SK-N-SH (cell line): ENCODE measurements at regions not wholly inside any gene's neighbourhood (a gene's known extent, or its start where the extent isn't known, plus 50 kb on each side); places are given as distances from the start of the nearest gene placed in this dataset.

ENCODE experiments used
- CTCF ChIA-PET: fragments of 300-600, 350-600 bp; formaldehyde crosslinking; extraction: SDS; loops from one replicate; lab custom pipeline; 2021; lab: Yijun Ruan, JAX
- POLR2A ChIA-PET: fragments of 350-600 bp; sonication (Branson Sonifier 250); formaldehyde crosslinking; extraction: SDS; loops from one replicate; lab custom pipeline; 2020; ENCODE audit warnings: antibody characterized with exemption, inconsistent platforms; lab: Yijun Ruan, JAX
- DNase-seq: peaks from one replicate; pipeline ENCODE4 v3.0.0; 2012
- H2AFZ ChIP-seq: fragments of 200-600 bp; sonication (generic); 2 replicates; pipeline ENCODE4 v1.8.1; 2016; ENCODE audit warnings: antibody characterized with exemption, mild to moderate bottlenecking, low read depth
- H3F3A ChIP-seq: fragments of 200-600 bp; sonication (generic); replicated peaks from 2 replicates; pipeline ENCODE3; 2016; ENCODE audit warnings: antibody characterized with exemption, mild to moderate bottlenecking; ENCODE audit not compliant: insufficient read depth
- H3K27ac ChIP-seq, 2 experiments: fragments of 200-500 bp in 1 of 2; fragments of 200-600 bp in 1 of 2; sonication (Bioruptor generic) in 1 of 2; sonication (generic), shearing (Covaris generic) in 1 of 2; 2 replicates each; pipeline versions ENCODE4 v1.5.1 to v1.6.1; 2014 to 2016; ENCODE audit warnings: low read depth in 2 of 2, inconsistent platforms in 1 of 2, low read length in 1 of 2, mild to moderate bottlenecking in 1 of 2, mixed read lengths in 1 of 2
- H3K27me3 ChIP-seq: fragments of 200-600 bp; sonication (generic), shearing (Covaris generic); 2 replicates; pipeline ENCODE4 v1.6.1; 2016; ENCODE audit warnings: mixed run types; ENCODE audit not compliant: insufficient read depth
- H3K36me3 ChIP-seq, 2 experiments: fragments of 200-500 bp in 1 of 2; fragments of 200-600 bp in 1 of 2; sonication (Bioruptor generic) in 1 of 2; sonication (generic) in 1 of 2; replicated peaks in 1 of 2; 2 replicates each; pipeline versions ENCODE3 to v1.5.1; 2014 to 2016; ENCODE audit warnings: low read length in 1 of 2, mild to moderate bottlenecking in 1 of 2; ENCODE audit not compliant: insufficient read depth in 2 of 2, control insufficient read depth in 1 of 2
- H3K4me1 ChIP-seq, 2 experiments: fragments of 200-500 bp in 1 of 2; fragments of 200-600 bp in 1 of 2; sonication (Bioruptor generic) in 1 of 2; sonication (generic), shearing (Covaris generic) in 1 of 2; 2 replicates each; pipeline versions ENCODE4 v1.5.1 to v1.6.1; 2014 to 2016; ENCODE audit warnings: low read depth in 1 of 2, low read length in 1 of 2, mixed run types in 1 of 2; ENCODE audit not compliant: insufficient read depth in 2 of 2, control insufficient read depth in 1 of 2
- H3K4me2 ChIP-seq: fragments of 200-600 bp; sonication (generic), shearing (Covaris generic); 2 replicates; pipeline ENCODE4 v1.6.1; 2017; ENCODE audit warnings: mixed run types
- H3K4me3 ChIP-seq, 2 experiments: fragments of 200-500 bp in 1 of 2; fragments of 200-600 bp in 1 of 2; sonication (Bioruptor generic) in 1 of 2; sonication (generic), shearing (Covaris generic) in 1 of 2; 2 replicates each; pipeline versions ENCODE4 v1.5.1 to v1.8.1; 2014 to 2016; ENCODE audit warnings: low read depth in 2 of 2, inconsistent platforms in 1 of 2, low read length in 1 of 2, mild to moderate bottlenecking in 1 of 2, mixed read lengths in 1 of 2, moderate library complexity in 1 of 2
- H3K79me2 ChIP-seq: fragments of 200-600 bp; sonication (generic); 2 replicates; pipeline ENCODE4 v1.8.1; 2017; ENCODE audit warnings: mild to moderate bottlenecking; ENCODE audit not compliant: insufficient read depth
- H3K9ac ChIP-seq: fragments of 200-600 bp; sonication (generic); 2 replicates; pipeline ENCODE4 v1.6.1; 2017; ENCODE audit warnings: mixed run types
- H3K9me2 ChIP-seq: fragments of 200-600 bp; sonication (generic); 2 replicates; pipeline ENCODE4 v1.6.1; 2017; ENCODE audit warnings: mixed run types
- H3K9me3 ChIP-seq: fragments of 200-600 bp; sonication (generic); 2 replicates; pipeline ENCODE4 v1.6.1; 2017; ENCODE audit warnings: mixed run types, mild to moderate bottlenecking, moderate library complexity
- H4K20me1 ChIP-seq: fragments of 200-600 bp; sonication (generic); 2 replicates; pipeline ENCODE4 v1.6.1; 2017; ENCODE audit warnings: mild to moderate bottlenecking, mixed run types; ENCODE audit not compliant: insufficient read depth
- EP300 ChIP-seq, 2 experiments: IDR thresholded peaks; 2 replicates each; pipeline versions ENCODE4 v1.4.0 to v1.6.1; 2012; ENCODE audit warnings: borderline replicate concordance in 1 of 2, low read depth in 1 of 2, low read length in 1 of 2
- GATA2 ChIP-seq: sonication (generic); formaldehyde crosslinking; IDR thresholded peaks from 2 replicates; pipeline ENCODE4 v1.5.0; 2020; ENCODE audit warnings: mild to moderate bottlenecking, missing genetic modification reagents
- RFX5 ChIP-seq: IDR thresholded peaks from 2 replicates; pipeline ENCODE4 v1.6.1; 2012; ENCODE audit warnings: mild to moderate bottlenecking, improper control_type of control experiment, low read length
- RXRA ChIP-seq: IDR thresholded peaks from 2 replicates; pipeline ENCODE4 v1.4.0; 2012; ENCODE audit warnings: low read depth, mild to moderate bottlenecking, borderline replicate concordance
- TCF12 ChIP-seq: IDR thresholded peaks from 2 replicates; pipeline ENCODE4 v1.4.0; 2012
- USF1 ChIP-seq: IDR thresholded peaks from 2 replicates; pipeline ENCODE4 v1.4.0; 2012; ENCODE audit warnings: low read depth, borderline replicate concordance
- USF2 ChIP-seq: fragments of 150-350 bp; IDR thresholded peaks from 2 replicates; pipeline ENCODE4 v1.6.1; 2017; ENCODE audit warnings: antibody characterized with exemption, low read length, low read depth, borderline replicate concordance
- WGBS: methylation state at CpG from one replicate; pipeline ENCODE4 v1.1.6; 2017; ENCODE audit warnings: low lambda C conversion rate; 5-methylcytosine and 5-hydroxymethylcytosine counted together
- TF ChIP-seq, protein P1 (sequence below): IDR thresholded peaks from 2 replicates; pipeline ENCODE4; 2012

DNA sequence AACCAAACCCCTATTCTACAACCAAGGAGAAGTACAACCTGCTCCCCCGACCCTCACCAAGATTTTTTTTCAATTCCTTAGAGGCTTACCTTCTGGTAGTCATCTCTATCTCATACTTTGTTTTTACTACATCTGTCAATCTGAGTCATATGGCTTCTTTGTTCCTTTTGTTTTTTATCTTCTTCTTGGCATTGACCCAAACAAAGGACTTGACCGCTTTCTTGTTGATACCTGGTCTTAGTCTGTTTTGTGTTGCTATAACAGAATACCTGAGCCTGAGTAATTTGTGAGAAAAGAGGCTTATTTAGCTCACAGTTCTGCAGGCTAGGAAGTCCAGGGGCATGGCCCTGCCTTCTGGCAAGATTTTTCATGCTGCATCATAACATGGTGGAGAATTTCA lies 352.7 kb downstream of the MLLT3 start:
- ChIA-PET CTCF (no interaction called here), POLR2A (interaction anchor here (0.6 to 1.1 kb wide), 2 partner anchors 18 to 803 kb away, joined by 3 to 4 read pairs; no protein-coding TSS in a partner anchor)
- H3F3A ChIP-seq = no peaks in the 10 kb centered on the region
- H3K27me3 ChIP-seq = no peaks in the 10 kb centered on the region
- no peak overlapping the region for H3K27ac ChIP-seq
- H3K9me3 ChIP-seq = no peaks in the 10 kb centered on the region
- no peaks in the 10 kb centered on the region for H3K36me3 ChIP-seq
- H3K4me1 ChIP-seq = peaks cover 0 to 4% of the 10 kb centered on the region in 2 experiments; a peak in 2 of 4 replicates
- no peaks in the 10 kb centered on the region for H4K20me1 ChIP-seq
- H3K79me2 ChIP-seq = no peaks in the 10 kb centered on the region
- H3K4me2 ChIP-seq = no peak overlapping the region
- H2AFZ ChIP-seq = no peak overlapping the region
- DNase-seq = no peak
- no peak overlapping the region for H3K9ac ChIP-seq
- H3K9me2 ChIP-seq = no peaks in the 10 kb centered on the region
- no peak overlapping the region for H3K4me3 ChIP-seq
- WGBS = 52% methylated on average over 2 of the region's 2 CpGs
- TF ChIP-seq RXRA (no peak), EP300 (IDR thresholded peaks at IDR 0.05; ENCODE audit: borderline replicate concordance in 1 of 2, low read depth in 1 of 2, low read length in 1 of 2) (no peak), USF1 (no peak)
- TF ChIP-seq, all 33 proteins: peak for 0

DNA sequence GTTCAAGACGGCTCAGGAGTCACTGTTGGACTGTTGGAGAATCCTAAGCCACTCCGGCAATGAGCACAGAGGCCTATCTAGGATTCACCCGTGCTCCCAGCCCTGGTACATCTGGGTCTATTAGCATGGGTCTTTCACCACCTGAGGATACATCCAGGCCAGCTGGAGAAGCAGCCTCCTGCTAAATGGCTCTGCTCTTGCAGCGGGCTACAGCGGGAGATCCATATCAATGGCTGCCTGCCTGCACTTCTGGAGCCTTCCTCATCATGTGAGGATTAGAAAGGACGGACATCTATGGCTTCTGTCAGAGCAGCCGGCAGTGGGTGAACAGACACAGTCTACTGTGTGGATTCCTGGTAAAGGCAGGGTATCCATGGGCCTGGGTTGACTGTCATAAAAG lies 357.4 kb downstream of the MLLT3 start:
- TF ChIP-seq USF2 = no peak
- TF ChIP-seq GATA2 (CRISPR knock-in tag) = 0 out of 2 replicates have a peak, but pooled peaks have one; percentile 8
- 41% methylated on average over 7 of the region's 7 CpGs for WGBS
- Histone ChIP-seq H3K4me3 (no peak overlapping the region), H4K20me1 (no peaks in the 10 kb centered on the region), H3K27ac (no peak overlapping the region), H3K36me3 (no peaks in the 10 kb centered on the region), H2AFZ (no peak overlapping the region), H3K27me3 (no peaks in the 10 kb centered on the region; the same call in 1 of the 2 replicates), H3K4me1 (peaks cover 0 to 6% of the 10 kb centered on the region in 2 experiments; a peak in 2 of 4 replicates), H3K79me2 (no peaks in the 10 kb centered on the region), H3K4me2 (no peak overlapping the region), H3K9me3 (no peaks in the 10 kb centered on the region), H3K9ac (no peak overlapping the region), H3F3A (no peaks in the 10 kb centered on the region), H3K9me2 (no peaks in the 10 kb centered on the region)
- ChIA-PET POLR2A (no interaction called here), CTCF (no interaction called here)
- DNase-seq = no peak

DNA sequence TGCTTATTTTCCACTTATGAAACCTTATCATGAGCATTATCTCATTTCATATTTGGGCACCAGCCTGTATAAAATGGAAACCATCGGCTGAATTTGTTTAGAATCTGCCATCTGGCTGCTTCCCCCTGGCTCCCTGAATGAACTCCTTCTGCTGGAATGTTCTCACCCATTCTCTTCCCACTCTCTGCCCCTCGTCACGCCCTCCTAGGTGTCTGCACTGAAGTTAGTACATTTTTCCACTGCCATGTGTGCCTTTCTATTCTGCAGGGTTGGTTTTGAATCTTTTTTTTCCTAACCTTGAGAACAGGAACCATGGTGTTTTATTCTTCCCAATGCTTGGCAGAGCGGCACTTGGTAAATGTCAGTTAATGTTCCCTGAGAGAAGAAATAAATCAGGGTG lies 359.7 kb downstream of the MLLT3 start:
- no peak overlapping the region for H3K4me2 ChIP-seq
- 26% methylated on average over 4 of the region's 4 CpGs for WGBS

More for the DNA sequence above, 359.7 kb downstream of the MLLT3 start:
- Histone ChIP-seq H3K27me3 (no peaks in the 10 kb centered on the region; the same call in 1 of the 2 replicates), H3K36me3 (no peaks in the 10 kb centered on the region), H2AFZ (no peak overlapping the region), H3K9me2 (no peaks in the 10 kb centered on the region), H3K9me3 (no peaks in the 10 kb centered on the region), H3K4me1 (peaks cover 0 to 6% of the 10 kb centered on the region in 2 experiments; a peak in 2 of 4 replicates), H3K79me2 (no peaks in the 10 kb centered on the region), H3K27ac (no peak overlapping the region)
- ChIA-PET CTCF (interaction anchor here (1.3 kb wide), 1 partner anchor 316 kb away, joined by 4 read pairs; no protein-coding TSS in a partner anchor), POLR2A (no interaction called here)
- TF ChIP-seq, protein P1, sequence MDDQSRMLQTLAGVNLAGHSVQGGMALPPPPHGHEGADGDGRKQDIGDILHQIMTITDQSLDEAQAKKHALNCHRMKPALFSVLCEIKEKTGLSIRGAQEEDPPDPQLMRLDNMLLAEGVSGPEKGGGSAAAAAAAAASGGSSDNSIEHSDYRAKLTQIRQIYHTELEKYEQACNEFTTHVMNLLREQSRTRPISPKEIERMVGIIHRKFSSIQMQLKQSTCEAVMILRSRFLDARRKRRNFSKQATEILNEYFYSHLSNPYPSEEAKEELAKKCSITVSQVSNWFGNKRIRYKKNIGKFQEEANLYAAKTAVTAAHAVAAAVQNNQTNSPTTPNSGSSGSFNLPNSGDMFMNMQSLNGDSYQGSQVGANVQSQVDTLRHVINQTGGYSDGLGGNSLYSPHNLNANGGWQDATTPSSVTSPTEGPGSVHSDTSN = no peak
- TF ChIP-seq RFX5 (no peak), GATA2 (CRISPR knock-in tag) (peak; percentile 32; the same call in 1 of the 2 replicates), TCF12 (no peak)
- TF ChIP-seq, all 33 proteins: peak for 1
- H3K9ac ChIP-seq = no peak overlapping the region
- no peak overlapping the region for H3K4me3 ChIP-seq
- peak; percentile 25 for DNase-seq
- H3F3A ChIP-seq = no peaks in the 10 kb centered on the region
- H4K20me1 ChIP-seq = no peaks in the 10 kb centered on the region
